K562 (cell line): ENCODE measurements at regions not wholly inside any gene's neighbourhood (a gene's known extent, or its start where the extent isn't known, plus 50 kb on each side); places are given as distances from the start of the nearest gene placed in this dataset.

Experiments
- ATAC-seq: fragments of 200-7000 bp; cut with Tn5 transposase; 3 replicates; pipeline ENCODE4 v1.9.1; 2020; ENCODE audit warnings: moderate library complexity
- BruUV-seq: library from RNA; stranded (reverse); fragments of 400-500 nt; replicated peaks from 2 replicates; lab custom pipeline; 2021; lab: Mats Ljungman, UMichigan
- CTCF ChIA-PET: fragments of 300-600 bp; formaldehyde crosslinking; extraction: SDS; loops from one replicate; lab custom pipeline; 2021; ENCODE audit warnings: low intra/inter-chr PET ratio; lab: Yijun Ruan, JAX
- POLR2A ChIA-PET: fragments of 300-600, 350-650 bp; sonication (Branson Sonifier 250); formaldehyde crosslinking; extraction: SDS; loops from one replicate; lab custom pipeline; 2021; ENCODE audit warnings: antibody characterized with exemption, inconsistent platforms; lab: Yijun Ruan, JAX
- DNase-seq, 4 experiments: peaks; one replicate each; pipeline versions ENCODE4 v3.0.0 to v3.0.0-alpha.2; 2011 to 2018; ENCODE audit warnings: low spot score in 3 of 4, mixed read lengths in 3 of 4; ENCODE audit errors: extremely low read depth in 1 of 4
- FAIRE-seq: peaks from 2 replicates; lab custom pipeline; 2011; peaks lifted over from hg19 to GRCh38; lab: Jason Lieb, UNC
- H2AFZ ChIP-seq: 2 replicates; pipeline ENCODE4 v1.6.0; 2011; ENCODE audit warnings: low read depth, low read length, control low read depth, inconsistent platforms
- H3K27ac ChIP-seq: fragments of 200-600 bp; 3 replicates; pipeline ENCODE4 v1.8.0; 2011; ENCODE audit warnings: low read depth, mild to moderate bottlenecking, control low read depth, inconsistent platforms, low read length, moderate library complexity, mixed read lengths; ENCODE audit errors: extremely low read depth
- H3K27me3 ChIP-seq, 2 experiments: fragments of 300-600 bp in 1 of 2; 2 replicates in 1 of 2; 3 replicates in 1 of 2; pipeline versions ENCODE4 v1.6.0 to v1.8.0; 2011; ENCODE audit warnings: inconsistent platforms in 2 of 2, low read length in 2 of 2, mild to moderate bottlenecking in 1 of 2, mixed read lengths in 1 of 2, moderate library complexity in 1 of 2; ENCODE audit not compliant: control insufficient read depth in 2 of 2, insufficient read depth in 2 of 2
- H3K36me3 ChIP-seq: fragments of 300-600 bp; 3 replicates; pipeline ENCODE4 v1.8.0; 2011; ENCODE audit warnings: mild to moderate bottlenecking, low read length, inconsistent platforms; ENCODE audit not compliant: control insufficient read depth, insufficient read depth
- H3K4me1 ChIP-seq, 2 experiments: fragments of 200-600 bp in 1 of 2; replicated peaks in 1 of 2; 2 replicates in 1 of 2; 3 replicates in 1 of 2; pipeline versions ENCODE4 v1.5.1 to v1.8.0; 2011; ENCODE audit warnings: inconsistent platforms in 2 of 2, low read length in 2 of 2, mild to moderate bottlenecking in 1 of 2, mixed read lengths in 1 of 2, moderate library complexity in 1 of 2; ENCODE audit not compliant: control insufficient read depth in 2 of 2, insufficient read depth in 2 of 2
- H3K4me2 ChIP-seq: 2 replicates; pipeline ENCODE4 v1.6.1; 2011; ENCODE audit warnings: low read length, control low read depth, inconsistent platforms, mixed read lengths; ENCODE audit not compliant: insufficient read depth
- H3K4me3 ChIP-seq: fragments of 200-600 bp; sonication (generic), shearing (Covaris generic); 2 replicates; pipeline ENCODE4 v1.5.1; 2016; ENCODE audit warnings: control low read depth, inconsistent platforms
- H3K79me2 ChIP-seq: fragments of 200-600 bp; 3 replicates; pipeline ENCODE4 v1.8.0; 2011; ENCODE audit warnings: low read length, inconsistent platforms; ENCODE audit not compliant: control insufficient read depth, insufficient read depth
- H3K9ac ChIP-seq, 2 experiments: 2 replicates each; pipeline versions ENCODE4 v1.6.0 to v1.6.1; 2011; ENCODE audit warnings: low read depth in 2 of 2, low read length in 2 of 2, control low read depth in 1 of 2, inconsistent platforms in 1 of 2, mild to moderate bottlenecking in 1 of 2, mixed read lengths in 1 of 2; ENCODE audit not compliant: insufficient read depth in 1 of 2
- H3K9me1 ChIP-seq: one replicate; pipeline ENCODE4 v1.6.0; 2011; ENCODE audit warnings: inconsistent platforms, mild to moderate bottlenecking, low read length, moderate library complexity; ENCODE audit not compliant: control insufficient read depth, insufficient read depth
- H3K9me3 ChIP-seq: replicated peaks from 2 replicates; pipeline ENCODE4 v1.5.1; 2011; ENCODE audit warnings: low read depth, low read length, inconsistent platforms; ENCODE audit not compliant: control insufficient read depth, insufficient read depth
- H4K20me1 ChIP-seq: replicated peaks from 2 replicates; pipeline ENCODE4 v1.6.1; 2011; ENCODE audit warnings: low read length, inconsistent platforms, mixed read lengths; ENCODE audit not compliant: control insufficient read depth, insufficient read depth
- CBFA2T3 ChIP-seq: fragments of 450-650 bp; IDR thresholded peaks from 2 replicates; pipeline ENCODE4 v1.6.1; 2017
- CREB3L1 ChIP-seq: fragments of 450-650 bp; IDR thresholded peaks from 2 replicates; pipeline ENCODE4 v1.6.1; 2014; ENCODE audit warnings: low read depth, mild to moderate bottlenecking, moderate library complexity, borderline replicate concordance
- GABPA ChIP-seq: fragments of 200-800 bp; sonication (Bioruptor generic); conservative IDR thresholded peaks from 2 replicates; pipeline ENCODE4 v1.6.1; 2016; ENCODE audit warnings: low read depth, missing genetic modification characterization, missing compliant biosample characterization
- GTF3C2 ChIP-seq: IDR thresholded peaks from 3 replicates; pipeline ENCODE4 v1.6.1; 2011; ENCODE audit warnings: borderline replicate concordance, mild to moderate bottlenecking, moderate library complexity; ENCODE audit not compliant: insufficient read length; ENCODE audit errors: extremely low read depth
- HDGF ChIP-seq: fragments of 450-650 bp; IDR thresholded peaks from 2 replicates; pipeline ENCODE4 v1.6.1; 2016
- MIER1 ChIP-seq: fragments of 450-650 bp; IDR thresholded peaks from 2 replicates; pipeline ENCODE4 v1.6.1; 2016; ENCODE audit warnings: antibody characterized with exemption, mild to moderate bottlenecking, low read depth
- MTA1 ChIP-seq: fragments of 450-650 bp; IDR thresholded peaks from 2 replicates; pipeline ENCODE4 v1.6.1; 2017; ENCODE audit warnings: borderline replicate concordance
- PHB ChIP-seq: fragments of 250-450 bp; sonication (Bioruptor Pico); IDR thresholded peaks from 2 replicates; pipeline ENCODE4 v1.5.0; 2021
- TEAD4 ChIP-seq, 2 experiments: sonication (generic) in 1 of 2; formaldehyde crosslinking in 1 of 2; IDR thresholded peaks; 2 replicates each; pipeline versions ENCODE4 v1.6.1 to v1.8.0; 2012 to 2022; ENCODE audit warnings: borderline replicate concordance in 1 of 2, inconsistent platforms in 1 of 2, low read length in 1 of 2, mild to moderate bottlenecking in 1 of 2, missing genetic modification reagents in 1 of 2
- ZNF232 ChIP-seq: sonication (generic); formaldehyde crosslinking; IDR thresholded peaks from 2 replicates; pipeline ENCODE4 v1.8.0; 2022; ENCODE audit warnings: mild to moderate bottlenecking, missing genetic modification reagents
- WGBS: fragments of 100-300 bp; shearing (Covaris generic); methylation state at CpG from one replicate; pipeline ENCODE4 v1.1.6; 2016; ENCODE audit warnings: low coverage, mixed read lengths; ENCODE audit not compliant: insufficient coverage; ENCODE audit errors: missing lambda C conversion rate; 5-methylcytosine and 5-hydroxymethylcytosine counted together
- in situ Hi-C: fragments of 300-500 bp; cut with MboI; formaldehyde crosslinking; loops from 4 replicates; pipeline ENCODE4 v1.15.0; 2018; ENCODE audit warnings: inconsistent platforms, mixed read lengths
- intact Hi-C: fragments of 100-400 bp; cut with micrococcal nuclease; formaldehyde crosslinking; loops from 2 replicates; pipeline ENCODE4 v1.14.2; 2022

DNA sequence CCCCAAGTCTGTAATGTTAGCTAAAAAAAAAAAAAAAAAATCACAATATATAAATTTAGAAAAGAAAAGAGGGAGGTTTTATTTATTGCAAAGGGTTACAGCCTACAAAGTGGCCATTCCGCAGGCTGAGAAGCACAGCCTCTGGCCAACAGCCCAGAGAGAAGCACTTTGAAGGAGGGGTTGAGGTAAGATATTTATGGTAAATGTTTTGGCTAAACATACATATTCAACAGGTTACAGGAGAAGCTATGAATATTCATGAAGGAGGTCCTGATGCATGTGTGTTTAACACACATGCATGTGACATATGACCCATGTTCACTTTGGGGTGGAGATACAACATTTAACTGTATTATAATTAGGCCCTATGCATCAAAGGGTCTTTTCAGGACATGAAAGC lies 158.5 kb downstream of the TMEM114 start:
- Histone ChIP-seq H3K9ac (no peak overlapping the region), H3K9me1 (no peaks in the 10 kb centered on the region), H3K27ac (no peak overlapping the region), H3K36me3 (no peaks in the 10 kb centered on the region), H3K79me2 (no peaks in the 10 kb centered on the region), H3K4me2 (no peak overlapping the region), H3K9me3 (no peaks in the 10 kb centered on the region), H4K20me1 (no peaks in the 10 kb centered on the region), H3K4me3 (no peak overlapping the region), H3K27me3 (no peaks in the 10 kb centered on the region; a peak in 2 of 5 replicates), H2AFZ (no peak overlapping the region), H3K4me1 (no peaks in the 10 kb centered on the region)
- WGBS, result 8% methylated on average over 1 of the region's 1 CpG
- in situ Hi-C loops (no loop called here), intact Hi-C loops (no loop called here)
- FAIRE-seq, result no peak
- ATAC-seq, result no peak
- ChIA-PET POLR2A (interaction anchor here (1.0 kb wide), 1 partner anchor 15 kb away, joined by 4 read pairs; no protein-coding TSS in a partner anchor), CTCF (no interaction called here)
- no TSS peak for BruUV-seq
- DNase-seq, result no peak
- TF ChIP-seq HDGF (no peak), GABPA (tag) (no peak), MTA1 (no peak), CREB3L1 (no peak), PHB (CRISPR knock-in tag) (no peak), GTF3C2 (no peak), MIER1 (no peak), TEAD4 (IDR thresholded peaks at IDR 0.05; ENCODE audit: low read length) (no peak), TEAD4 (CRISPR knock-in tag; IDR thresholded peaks at IDR 0.05; ENCODE audit: borderline replicate concordance) (no peak), ZNF232 (CRISPR knock-in tag) (no peak), CBFA2T3 (no peak)
